Urothelium cell line (cell line): ENCODE measurements at regions not wholly inside any gene's neighbourhood (a gene's known extent, or its start where the extent isn't known, plus 50 kb on each side); places are given as distances from the start of the nearest gene placed in this dataset.
"Not testable (repeated sequence)": the region's sequence is repeated elsewhere in the genome, so short reads cannot be mapped to it uniquely, and the experiment has no call there.

Experiments used
- DNase-seq: peaks from one replicate; pipeline ENCODE4 v3.0.0; 2011; ENCODE audit warnings: low spot score, mixed read lengths
- FAIRE-seq: peaks from 2 replicates; lab custom pipeline; 2011; peaks lifted over from hg19 to GRCh38; lab: Jason Lieb, UNC

GRCh38 chr18:12179029-12179428 is 75.1 kb upstream of the CIDEA start:
- not testable (repeated sequence) for FAIRE-seq, DNase-seq

GRCh38 chr18:12179697-12180577 is 74.2 kb upstream of the CIDEA start:
- DNase-seq = not testable (repeated sequence)
- FAIRE-seq = peak; percentile 17

- DNase-seq, FAIRE-seq: not testable (repeated sequence)
Measured at GRCh38 chr18:12198797-12199196, 55.4 kb upstream of the CIDEA start.

GRCh38 chr18:12200186-12200585 is 54.0 kb upstream of the CIDEA start:
- not testable (repeated sequence) for FAIRE-seq
- peak; percentile 21 for DNase-seq
